Type B pancreatic cell (in vitro differentiated cells): ENCODE measurements at regions not wholly inside any gene's neighbourhood (a gene's known extent, or its start where the extent isn't known, plus 50 kb on each side); places are given as distances from the start of the nearest gene placed in this dataset.

Experiments used
- DNase-seq: peaks from one replicate; pipeline ENCODE4 v3.0.0; 2021; ENCODE audit warnings: mixed read lengths; ENCODE audit not compliant: unreplicated experiment; ENCODE audit errors: extremely low spot score
- H3K27ac Mint-ChIP-seq: 2 replicates; pipeline ENCODE4 v1.8.0; 2021; ENCODE audit warnings: mild to moderate bottlenecking, mixed read lengths
- H3K27me3 Mint-ChIP-seq: 2 replicates; pipeline ENCODE4 v1.8.0; 2021; ENCODE audit warnings: mixed read lengths
- H3K36me3 Mint-ChIP-seq: 2 replicates; pipeline ENCODE4 v1.8.0; 2021; ENCODE audit warnings: mixed read lengths
- H3K4me1 Mint-ChIP-seq: one replicate; pipeline ENCODE4 v1.8.0; 2021; ENCODE audit warnings: mixed read lengths; ENCODE audit not compliant: unreplicated experiment
- H3K4me3 Mint-ChIP-seq: 2 replicates; pipeline ENCODE4 v1.8.0; 2021; ENCODE audit warnings: mild to moderate bottlenecking, mixed read lengths
- H3K9me3 Mint-ChIP-seq: 2 replicates; pipeline ENCODE4 v1.8.0; 2021; ENCODE audit warnings: mixed read lengths
- TF ChIP-seq, protein P1 (sequence below): fragments of 200-600 bp; sonication (generic); conservative IDR thresholded peaks from 2 replicates; pipeline ENCODE4 v1.5.0; 2021; ENCODE audit warnings: antibody characterized with exemption, mild to moderate bottlenecking

DNA sequence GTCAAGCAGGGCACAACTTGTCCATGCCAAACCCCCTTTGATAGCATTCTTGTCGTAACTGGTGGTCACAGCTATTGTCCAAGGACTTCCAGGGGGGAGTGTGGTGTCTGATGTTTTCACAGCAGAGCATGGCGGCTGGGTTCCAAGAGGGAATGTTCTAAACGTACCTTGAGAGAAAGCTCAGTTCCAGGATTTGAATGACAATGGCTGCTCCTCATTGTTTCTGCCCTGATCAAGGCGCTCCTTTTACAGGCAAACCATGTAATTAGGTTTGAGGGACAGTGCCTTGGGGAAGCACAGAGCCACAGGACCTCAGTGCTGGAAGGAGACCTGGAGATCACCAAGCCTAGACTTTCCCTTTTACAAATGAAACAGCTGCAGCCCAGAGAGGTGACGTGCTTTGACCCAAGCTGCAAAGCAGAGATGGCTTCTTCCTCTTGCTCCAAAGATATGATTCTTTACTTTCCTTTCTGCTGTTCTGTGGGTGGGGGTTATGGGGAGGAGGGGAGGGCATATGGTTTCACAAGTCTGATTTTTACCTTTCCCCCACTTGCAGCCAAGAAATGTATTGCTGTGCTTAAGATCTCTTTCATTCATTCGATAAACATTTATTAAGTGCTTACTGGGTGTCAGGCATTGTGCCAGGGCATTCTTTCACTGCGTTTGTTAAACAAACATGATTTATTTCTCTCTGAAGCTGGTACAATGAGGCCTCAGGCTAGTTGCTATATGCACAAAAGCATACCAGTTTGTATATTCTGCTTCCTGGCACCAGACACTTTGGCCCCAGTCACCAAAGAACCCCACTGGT, 172.8 kb downstream of the KTN1 start:
- peaks cover 6% of the 10 kb centered on the region for H3K9me3 Mint-ChIP-seq
- TF ChIP-seq, protein P1, sequence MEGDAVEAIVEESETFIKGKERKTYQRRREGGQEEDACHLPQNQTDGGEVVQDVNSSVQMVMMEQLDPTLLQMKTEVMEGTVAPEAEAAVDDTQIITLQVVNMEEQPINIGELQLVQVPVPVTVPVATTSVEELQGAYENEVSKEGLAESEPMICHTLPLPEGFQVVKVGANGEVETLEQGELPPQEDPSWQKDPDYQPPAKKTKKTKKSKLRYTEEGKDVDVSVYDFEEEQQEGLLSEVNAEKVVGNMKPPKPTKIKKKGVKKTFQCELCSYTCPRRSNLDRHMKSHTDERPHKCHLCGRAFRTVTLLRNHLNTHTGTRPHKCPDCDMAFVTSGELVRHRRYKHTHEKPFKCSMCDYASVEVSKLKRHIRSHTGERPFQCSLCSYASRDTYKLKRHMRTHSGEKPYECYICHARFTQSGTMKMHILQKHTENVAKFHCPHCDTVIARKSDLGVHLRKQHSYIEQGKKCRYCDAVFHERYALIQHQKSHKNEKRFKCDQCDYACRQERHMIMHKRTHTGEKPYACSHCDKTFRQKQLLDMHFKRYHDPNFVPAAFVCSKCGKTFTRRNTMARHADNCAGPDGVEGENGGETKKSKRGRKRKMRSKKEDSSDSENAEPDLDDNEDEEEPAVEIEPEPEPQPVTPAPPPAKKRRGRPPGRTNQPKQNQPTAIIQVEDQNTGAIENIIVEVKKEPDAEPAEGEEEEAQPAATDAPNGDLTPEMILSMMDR: no peak
- peak overlapping the region; percentile 30 for H3K4me3 Mint-ChIP-seq
- H3K4me1 Mint-ChIP-seq: peaks cover 38% of the 10 kb centered on the region
- DNase-seq: no peak
- H3K27me3 Mint-ChIP-seq: no peaks in the 10 kb centered on the region
- peak overlapping the region; percentile 22 for H3K27ac Mint-ChIP-seq
- H3K36me3 Mint-ChIP-seq: peaks cover 4% of the 10 kb centered on the region

DNA sequence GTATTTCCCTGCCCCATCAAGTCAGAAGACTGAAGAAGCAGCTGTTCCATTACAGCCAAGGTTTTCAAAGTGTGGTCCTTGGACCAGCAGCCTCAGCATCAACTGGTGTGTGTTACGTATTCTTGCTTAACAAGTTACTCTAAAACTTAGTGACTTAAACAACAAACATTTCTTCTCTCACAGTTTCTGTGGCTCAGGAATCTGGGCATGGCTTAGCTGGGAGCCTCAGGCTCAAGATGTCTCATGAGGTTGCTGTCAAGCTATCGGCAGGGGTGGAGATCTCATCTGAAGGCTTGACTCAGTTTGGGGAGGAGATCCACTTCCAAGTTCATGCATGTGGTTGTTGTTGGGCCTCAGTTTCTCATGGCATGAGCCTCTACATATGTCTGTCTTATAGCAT, 174.5 kb downstream of the KTN1 start:
- Mint-ChIP-seq H3K27ac (peak overlapping the region; percentile 37), H3K4me3 (peak overlapping the region; percentile 16), H3K4me1 (peaks cover 49% of the 10 kb centered on the region), H3K27me3 (no peaks in the 10 kb centered on the region), H3K36me3 (peaks cover 4% of the 10 kb centered on the region), H3K9me3 (peaks cover 6% of the 10 kb centered on the region)
- DNase-seq: no peak
- TF ChIP-seq, protein P1: no peak

DNA sequence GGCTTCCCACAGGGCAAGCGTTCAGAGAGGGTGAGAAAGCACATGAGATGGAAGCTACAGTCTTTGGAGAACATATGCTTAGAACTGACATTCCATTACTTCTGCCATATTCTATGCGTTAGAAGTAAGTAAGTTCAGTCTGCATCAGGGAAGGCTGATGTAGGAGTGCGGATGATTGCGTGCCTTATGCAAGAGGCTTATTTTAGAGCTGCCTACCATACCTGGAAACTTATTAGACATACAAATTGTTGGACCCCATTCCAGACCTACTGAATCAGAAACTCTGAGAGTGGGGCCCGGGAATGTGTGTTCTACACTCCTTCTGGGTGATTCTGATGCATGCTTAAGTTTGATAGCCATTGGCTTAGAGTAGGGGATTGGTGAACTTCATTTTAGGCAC, 174.9 kb downstream of the KTN1 start:
- Mint-ChIP-seq H3K36me3 (peaks cover 4% of the 10 kb centered on the region), H3K4me1 (peaks cover 53% of the 10 kb centered on the region), H3K27ac (peak overlapping the region; percentile 37), H3K9me3 (peaks cover 6% of the 10 kb centered on the region), H3K4me3 (peak overlapping the region; percentile 16), H3K27me3 (no peaks in the 10 kb centered on the region)
- DNase-seq: no peak
- TF ChIP-seq, protein P1: no peak

DNA sequence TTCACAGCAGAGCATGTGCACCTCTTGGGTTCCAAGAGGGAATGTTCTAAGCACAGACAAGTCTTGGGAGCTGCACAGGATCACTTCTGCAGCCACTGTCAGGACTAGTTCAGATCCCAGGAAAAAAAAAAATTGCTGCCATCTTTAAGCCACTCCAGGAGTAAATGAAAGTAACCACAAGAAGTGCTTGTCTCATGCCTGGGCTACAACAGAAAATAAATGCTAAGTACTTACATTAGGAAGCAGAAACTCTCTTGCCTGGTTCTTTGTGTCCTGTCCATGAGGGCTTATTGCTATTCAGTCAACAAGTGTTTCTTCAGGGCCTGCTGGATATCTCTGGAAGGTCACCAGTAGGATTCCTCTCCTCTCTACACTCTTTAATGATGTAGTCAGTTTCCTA, 176.1 kb downstream of the KTN1 start:
- peaks cover 52% of the 10 kb centered on the region for H3K4me1 Mint-ChIP-seq

DNA sequence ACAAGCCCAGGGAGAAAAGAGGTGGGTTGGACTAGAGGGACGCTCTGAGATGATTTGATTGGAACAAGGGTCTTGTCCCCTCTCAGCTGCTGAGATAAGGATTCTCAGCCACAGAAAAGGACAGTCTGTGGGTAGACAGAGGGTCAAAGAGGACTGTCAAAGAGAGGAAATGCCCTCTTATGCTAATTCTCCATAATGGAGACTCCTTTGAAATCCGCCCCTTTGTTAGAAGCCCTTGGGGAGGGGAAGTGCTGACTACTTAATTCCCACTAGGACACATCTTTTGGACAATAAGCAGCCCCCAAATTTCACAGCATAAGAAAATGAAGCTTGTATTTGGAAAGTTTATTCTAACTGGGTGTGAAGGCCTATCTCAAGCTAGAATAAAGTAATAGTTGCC, 176.6 kb downstream of the KTN1 start:
- Mint-ChIP-seq H3K4me3 (no peak overlapping the region), H3K4me1 (peaks cover 55% of the 10 kb centered on the region), H3K36me3 (peaks cover 4% of the 10 kb centered on the region), H3K27ac (no peak overlapping the region), H3K9me3 (peaks cover 6% of the 10 kb centered on the region), H3K27me3 (no peaks in the 10 kb centered on the region)
- no peak for DNase-seq
- TF ChIP-seq, protein P1: no peak

More for the DNA sequence above, 176.1 kb downstream of the KTN1 start:
- Mint-ChIP-seq H3K4me3 (no peak overlapping the region), H3K9me3 (peaks cover 6% of the 10 kb centered on the region), H3K27me3 (no peaks in the 10 kb centered on the region), H3K36me3 (peaks cover 4% of the 10 kb centered on the region), H3K27ac (no peak overlapping the region)
- TF ChIP-seq, protein P1: no peak
- DNase-seq: no peak
